ENCODE measurements at regions not wholly inside any gene's neighbourhood (a gene's known extent, or its start where the extent isn't known, plus 50 kb on each side); places are given as distances from the start of the nearest gene placed in this dataset.

DNA sequence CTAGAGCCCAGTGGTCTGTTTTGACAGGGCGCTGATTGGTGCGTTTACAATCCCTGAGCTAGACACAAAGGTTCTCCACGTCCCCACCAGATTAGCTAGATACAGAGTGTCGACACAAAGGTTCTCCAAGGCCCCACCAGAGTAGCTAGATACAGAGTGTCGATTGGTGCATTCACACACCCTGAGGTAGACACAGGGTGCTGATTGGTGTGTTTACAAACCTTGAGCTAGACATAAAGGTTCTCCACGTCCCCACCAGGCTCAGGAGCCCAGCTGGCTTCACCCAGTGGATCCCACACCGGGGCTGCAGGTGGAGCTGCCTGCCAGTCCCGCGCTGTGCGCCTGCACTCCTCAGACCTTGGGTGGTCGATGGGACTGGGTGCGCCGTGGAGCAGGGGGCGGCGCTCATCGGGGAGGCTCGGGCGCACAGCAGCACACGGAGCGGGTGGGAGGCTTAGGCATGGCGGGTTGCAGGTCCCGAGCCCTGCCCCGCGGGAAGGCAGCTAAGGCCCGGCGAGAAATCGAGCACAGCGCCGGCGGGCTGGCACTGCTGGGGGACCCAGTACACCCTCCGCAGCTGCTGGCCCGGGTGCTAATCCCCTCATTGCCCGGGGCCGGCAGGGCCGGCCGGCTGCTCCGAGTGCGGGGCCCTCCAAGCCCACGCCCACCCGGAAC is 122.0 kb upstream of the ANKH start:
- intact Hi-C loops (cut with micrococcal nuclease): loop anchor here (1.0 to 2.0 kb wide), 3 partner anchors 123 to 287 kb away; partner anchors contain the start of gene ANKH

DNA sequence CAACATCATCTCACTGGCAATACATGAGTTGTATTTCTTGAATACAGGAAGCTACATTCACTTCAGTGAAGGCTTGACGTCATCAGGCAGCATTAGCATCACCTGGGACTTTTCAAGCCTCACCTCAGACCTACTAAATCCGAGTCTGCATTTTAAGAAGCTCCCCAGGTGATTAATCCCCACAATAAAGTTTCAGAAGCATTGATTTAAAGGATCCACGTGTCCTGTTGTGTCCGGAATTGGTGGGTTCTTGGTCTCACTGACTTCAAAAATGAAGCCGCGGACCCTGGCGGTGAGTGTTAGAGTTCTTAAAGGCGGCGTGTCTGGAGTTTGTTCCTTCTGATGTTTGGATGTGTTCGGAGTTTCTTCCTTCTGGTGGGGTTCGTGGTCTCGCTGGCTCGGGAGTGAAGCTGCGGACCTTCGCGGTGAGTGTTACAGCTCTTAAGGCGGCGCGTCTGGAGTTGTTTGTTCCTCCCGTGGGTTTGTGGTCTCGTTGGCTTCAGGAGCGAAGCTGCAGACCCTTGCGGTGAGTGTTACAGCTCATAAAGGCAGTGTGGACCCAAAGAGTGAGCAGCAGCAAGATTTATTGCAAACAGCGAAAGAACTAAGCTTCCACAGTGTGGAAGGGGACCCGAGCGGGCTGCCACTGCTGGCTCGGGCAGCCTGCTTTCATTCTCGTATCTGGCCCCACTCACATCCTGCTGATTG is 121.3 kb upstream of the ANKH start:
- intact Hi-C loops (cut with micrococcal nuclease): loop anchor here (1.0 to 2.0 kb wide), 4 partner anchors 122 to 287 kb away; partner anchors contain the start of gene ANKH

DNA sequence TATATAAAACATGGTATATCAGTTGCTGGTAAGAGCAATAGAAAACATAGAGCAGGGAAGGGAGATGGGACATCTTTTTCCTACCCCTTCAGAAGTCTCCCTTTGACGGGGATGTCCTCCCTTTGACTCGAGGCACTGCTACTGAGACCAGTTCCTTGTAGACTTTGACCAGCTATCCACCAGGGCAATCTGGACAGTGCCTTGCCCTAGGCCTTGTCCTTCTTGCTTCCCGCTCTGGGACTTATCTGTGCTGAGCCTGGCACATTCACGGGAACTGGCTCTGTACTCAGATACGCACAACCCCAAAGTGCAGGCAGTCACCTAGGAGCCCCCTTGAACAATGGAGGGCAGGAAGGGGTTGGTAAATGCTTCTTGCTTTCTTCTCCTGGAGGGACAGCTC is 116.6 kb upstream of the ANKH start:
- intact Hi-C loops (cut with micrococcal nuclease): no loop called here

DNA sequence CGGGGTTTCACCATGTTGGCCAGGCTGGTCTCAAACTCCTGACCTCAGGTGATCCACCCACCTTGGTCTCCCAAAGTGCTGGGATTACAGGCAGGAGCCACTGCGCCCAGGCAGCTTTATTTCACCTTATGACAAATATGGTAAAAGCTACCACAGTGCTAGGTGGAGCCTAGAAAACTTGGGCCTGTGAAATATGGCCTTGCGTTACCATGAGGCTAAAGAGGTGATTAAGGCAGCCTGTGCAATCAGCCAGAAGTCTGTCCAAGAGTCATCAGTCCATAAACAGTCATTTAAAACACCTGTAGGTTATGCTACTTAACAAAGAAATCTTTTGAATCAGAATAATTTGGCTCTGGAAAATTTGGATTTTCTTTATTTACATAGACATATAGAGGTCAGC is 114.8 kb upstream of the ANKH start:
- intact Hi-C loops (cut with micrococcal nuclease): no loop called here

DNA sequence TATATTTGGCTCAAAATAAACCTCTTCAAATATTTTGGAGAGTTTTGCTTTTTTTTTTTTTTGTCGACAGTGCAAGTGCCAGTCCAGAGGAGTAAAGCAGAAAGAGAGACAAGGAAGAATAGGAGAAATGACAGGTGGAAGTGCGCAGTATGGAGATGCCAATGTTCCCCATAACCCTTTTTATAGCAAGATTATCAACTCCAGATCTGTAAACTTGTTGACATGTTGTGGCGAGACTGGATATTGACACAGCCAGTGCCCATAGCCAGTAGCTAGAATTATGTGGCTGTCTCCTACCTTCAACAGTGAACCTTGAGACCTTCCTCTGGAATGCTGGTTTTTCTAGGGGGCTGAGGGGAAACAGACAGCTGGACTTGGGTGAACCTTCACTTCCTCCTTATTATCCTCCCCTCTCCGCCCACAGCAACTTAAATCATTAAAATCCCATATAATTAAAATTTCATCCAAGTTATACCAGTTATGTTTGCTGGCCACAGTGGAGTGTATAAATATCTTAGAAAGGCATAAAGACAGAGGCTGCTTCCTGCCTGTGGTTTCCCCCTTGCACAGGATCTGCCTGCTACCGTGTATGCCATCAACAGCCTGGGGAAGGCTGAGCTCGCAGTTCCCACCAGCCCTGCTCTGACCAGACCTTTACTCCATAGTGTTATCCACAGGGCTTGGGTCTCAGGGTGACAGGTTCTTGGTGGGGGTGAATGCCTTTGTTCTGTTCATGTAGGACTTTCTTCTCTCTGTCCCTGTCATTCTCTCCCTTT is 112.3 kb upstream of the ANKH start:
- intact Hi-C loops (cut with micrococcal nuclease): no loop called here

DNA sequence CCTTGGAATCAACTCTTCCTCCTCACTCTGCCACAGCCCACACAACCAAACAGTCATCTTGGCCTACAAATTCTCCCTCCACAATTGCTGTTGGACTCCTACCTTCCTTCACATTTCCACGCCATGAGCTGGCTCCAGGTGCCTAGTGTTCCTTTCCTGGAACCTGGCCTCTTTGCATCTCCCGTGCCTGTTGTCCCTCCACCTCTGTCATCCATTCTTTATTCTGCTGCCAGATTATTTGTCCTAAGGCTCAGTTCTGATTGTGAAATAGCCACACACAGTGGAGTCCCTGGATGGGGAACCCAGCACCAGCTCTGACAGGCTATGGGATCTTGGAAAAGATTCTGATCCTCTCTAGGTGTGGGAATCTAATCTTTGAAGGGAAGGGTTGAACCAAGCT is 109.1 kb upstream of the ANKH start:
- intact Hi-C loops (cut with micrococcal nuclease): no loop called here

DNA sequence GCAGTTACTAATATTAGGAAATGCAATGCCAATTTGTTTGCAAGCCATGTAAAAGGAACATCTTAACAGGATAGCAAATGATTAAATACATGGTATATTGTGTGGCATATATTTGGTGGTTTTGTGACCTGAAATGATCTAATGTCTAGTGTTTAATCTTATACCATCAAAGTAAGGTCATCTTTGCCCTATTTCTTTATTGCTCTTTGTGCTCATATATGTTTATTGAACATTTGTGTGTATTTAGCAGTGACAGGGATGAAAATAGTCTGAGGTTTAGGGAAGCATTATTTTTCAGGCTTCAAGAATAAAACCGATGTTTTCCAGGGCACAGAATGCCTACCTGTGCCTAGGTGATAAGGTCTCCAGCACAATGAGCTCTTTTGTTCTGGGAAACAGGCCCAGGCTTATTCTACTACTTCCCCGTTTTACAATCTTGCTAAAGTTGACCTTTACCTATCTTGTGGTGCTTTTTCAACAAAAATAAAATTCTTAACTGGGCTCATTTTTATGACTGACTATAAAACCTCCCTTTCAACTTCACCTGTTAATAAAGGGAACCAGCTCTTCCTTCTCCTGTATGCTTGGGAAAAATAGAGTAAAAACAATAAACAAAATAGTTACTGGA is 105.6 kb upstream of the ANKH start:
- intact Hi-C loops (cut with micrococcal nuclease): no loop called here

DNA sequence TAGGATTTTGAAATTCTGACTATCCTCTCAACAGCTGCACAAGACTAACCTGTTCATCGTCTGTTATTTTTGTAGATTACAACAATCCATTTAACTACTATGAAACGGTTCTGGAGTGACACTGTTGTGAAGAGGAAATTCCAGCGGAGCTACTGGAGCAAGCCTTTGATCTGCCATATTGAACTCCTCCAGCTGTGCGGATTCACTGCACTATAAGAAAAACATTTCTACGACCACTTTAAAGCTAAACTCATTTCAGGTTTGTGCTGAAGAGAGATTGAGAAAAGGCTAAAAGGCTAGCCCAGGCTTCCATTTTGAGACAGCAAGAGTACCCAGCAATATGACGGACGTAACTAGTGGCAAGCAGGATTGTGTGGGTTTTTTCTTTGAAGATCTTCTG is 104.9 kb upstream of the ANKH start:
- intact Hi-C loops (cut with micrococcal nuclease): no loop called here

DNA sequence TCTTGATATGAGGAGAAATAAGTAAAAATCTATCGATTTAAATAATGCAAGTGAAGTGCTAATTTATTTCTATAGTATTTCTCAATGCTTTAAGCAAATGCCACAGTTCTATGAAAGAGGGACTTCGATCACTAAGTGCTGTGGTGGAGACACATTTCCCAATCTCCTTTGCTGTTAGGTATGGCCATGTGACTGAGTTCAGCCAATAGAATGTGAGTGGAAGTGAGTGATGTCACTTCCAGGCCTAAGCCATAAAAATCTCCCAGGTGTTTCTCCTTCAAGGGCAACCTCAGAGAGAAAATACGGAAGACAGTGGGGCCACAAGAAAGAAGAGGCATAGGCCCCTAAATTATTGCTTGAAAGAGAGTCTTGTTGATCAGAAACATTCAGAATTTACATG is 100.3 kb upstream of the ANKH start:
- intact Hi-C loops (cut with micrococcal nuclease): no loop called here

DNA sequence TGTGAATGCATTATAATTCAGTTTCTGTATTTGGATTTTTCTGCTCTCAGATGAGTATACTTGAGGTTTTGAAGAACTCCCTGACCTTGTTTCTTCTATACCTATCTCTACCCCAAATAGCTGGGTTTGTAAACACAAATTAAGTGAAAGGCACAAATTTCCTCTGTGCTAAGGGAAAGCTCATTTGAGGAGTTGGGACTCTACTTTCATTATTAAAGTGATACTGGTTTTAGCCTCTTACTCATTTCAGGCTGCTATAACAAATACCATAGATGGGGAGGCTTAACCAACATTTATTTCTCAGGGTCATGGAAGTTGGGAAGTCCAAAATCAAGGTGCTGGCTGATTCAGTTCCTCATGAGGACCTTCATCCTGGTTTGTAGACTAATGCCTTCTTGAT is 97.2 kb upstream of the ANKH start:
- intact Hi-C loops (cut with micrococcal nuclease): no loop called here

DNA sequence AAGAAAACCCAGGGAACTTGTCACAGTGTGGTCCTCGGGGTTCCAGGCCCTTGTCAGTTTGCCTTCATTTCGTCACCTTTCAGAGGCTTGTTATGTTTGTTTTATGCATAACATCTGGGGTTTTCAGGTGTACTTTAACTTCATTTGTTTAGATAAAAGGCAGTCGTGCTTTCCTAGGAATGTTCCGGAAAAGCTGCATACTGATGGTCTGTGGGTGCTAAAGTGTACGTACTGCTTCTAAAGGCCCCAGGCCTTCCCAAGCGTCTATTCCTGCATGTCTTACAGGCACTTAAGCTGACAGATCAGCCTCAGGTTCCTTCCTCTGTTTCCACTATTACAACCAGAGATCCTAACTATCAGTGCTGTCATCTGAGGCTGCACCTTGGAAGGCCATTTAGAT is 95.6 kb upstream of the ANKH start:
- intact Hi-C loops (cut with micrococcal nuclease): no loop called here

DNA sequence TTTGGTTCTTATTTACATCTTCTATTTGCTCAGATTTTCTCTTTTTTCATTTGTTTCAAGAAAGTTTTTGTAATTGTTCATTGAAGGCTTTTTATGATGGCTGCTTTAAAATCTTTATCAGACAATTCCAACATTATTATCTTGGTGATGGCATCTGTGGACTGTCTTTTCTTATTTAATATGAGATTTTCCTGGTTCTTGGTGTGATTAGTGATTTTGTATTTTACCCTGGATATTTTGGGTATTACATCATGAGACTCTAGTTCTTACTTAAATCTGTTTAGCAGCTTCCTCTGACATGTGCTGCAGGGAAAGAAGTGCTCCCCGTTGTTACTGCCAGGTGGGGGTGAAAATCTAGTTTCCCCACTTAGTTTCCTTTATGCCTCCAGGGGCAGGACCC is 94.2 kb upstream of the ANKH start:
- intact Hi-C loops (cut with micrococcal nuclease): no loop called here

DNA sequence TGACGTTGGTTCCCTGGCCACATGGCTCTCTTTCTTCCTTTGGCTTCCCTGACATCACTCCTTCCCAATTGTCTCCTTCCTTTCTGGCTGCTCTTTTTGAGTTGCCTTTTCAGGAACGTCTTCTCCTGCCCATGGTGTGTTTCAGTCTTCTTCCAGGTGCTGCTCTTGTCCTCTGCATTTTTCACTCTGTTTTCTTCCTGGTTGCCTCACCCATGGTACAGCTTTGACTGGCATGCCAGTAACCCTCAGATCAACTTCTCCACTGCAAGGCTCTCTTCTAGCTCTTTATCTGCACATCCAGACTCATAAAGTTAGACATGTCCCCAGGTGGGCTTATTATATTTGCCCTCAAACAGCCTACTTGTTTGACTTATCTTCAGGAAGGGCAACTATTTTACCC is 91.0 kb upstream of the ANKH start:
- intact Hi-C loops (cut with micrococcal nuclease): no loop called here

DNA sequence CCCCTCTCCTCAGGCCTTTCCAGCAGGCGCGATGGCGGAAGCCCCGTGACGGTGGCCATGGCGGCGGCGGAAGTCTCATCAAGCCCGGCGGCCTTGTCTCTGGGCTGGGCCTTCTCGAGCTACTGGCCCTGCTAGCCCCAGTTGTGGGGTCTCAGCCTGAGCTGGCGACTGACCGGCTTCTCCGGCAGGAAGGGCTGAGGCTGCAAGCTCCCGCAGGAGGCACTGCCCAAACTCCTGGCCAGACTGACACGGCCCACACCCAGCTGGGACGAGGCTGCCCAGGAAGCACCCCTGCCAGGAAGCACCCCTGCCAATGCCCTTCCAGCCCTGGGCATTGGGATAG is 88.5 kb upstream of the ANKH start:
- intact Hi-C loops (cut with micrococcal nuclease): no loop called here

DNA sequence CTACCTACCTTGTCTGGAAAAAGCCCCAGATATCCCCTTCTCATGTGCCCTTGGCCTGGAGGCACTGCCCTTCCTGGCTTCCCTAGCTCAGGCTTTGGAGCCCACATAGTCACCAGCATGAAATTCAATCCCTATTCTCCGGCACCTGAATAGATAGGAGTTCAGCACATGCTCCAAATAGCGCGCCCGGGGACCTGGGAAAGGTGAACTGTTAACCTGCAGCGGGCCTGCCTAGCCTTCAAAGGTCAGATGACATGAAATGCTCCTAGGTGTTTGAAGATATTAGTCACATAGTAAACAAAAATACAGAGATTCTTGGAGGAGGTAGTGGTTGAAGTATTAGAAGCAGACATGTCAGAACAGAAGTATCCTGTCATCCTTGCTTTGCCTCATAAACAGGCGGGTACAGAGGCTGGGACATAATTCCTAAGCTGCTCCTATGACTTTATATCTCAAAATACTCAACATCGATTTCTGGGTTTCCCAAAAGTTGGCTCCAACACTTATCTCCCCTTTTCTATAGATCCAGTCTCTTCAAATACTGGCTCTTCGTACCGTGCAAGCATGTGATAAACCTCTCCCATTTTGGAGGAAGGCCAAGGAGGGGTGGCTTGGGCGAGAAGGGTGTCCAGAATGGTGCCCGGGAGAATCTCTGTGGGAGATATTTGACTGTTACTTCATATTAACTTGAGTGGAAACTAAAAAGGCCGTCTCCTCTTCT is 88.0 kb upstream of the ANKH start:
- intact Hi-C loops (cut with micrococcal nuclease): no loop called here

DNA sequence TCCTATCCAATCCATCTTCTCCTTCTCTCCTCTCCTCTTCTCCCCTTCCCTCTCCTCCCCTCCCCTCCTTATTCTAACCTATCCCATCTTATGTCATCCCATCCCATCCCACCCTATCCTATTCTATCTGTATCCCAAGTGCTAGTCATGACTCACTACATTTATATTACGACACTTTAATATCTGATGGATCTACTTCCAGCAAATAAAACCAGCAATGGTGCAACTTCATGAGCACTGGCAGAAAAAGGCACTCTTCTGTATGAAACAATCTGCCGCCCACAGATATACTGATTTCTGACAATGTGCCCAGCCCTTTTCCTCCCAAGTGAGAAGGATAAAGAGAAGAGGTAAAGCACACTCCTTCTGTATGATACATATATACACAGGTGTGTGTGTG is 86.6 kb upstream of the ANKH start:
- intact Hi-C loops (cut with micrococcal nuclease): no loop called here

DNA sequence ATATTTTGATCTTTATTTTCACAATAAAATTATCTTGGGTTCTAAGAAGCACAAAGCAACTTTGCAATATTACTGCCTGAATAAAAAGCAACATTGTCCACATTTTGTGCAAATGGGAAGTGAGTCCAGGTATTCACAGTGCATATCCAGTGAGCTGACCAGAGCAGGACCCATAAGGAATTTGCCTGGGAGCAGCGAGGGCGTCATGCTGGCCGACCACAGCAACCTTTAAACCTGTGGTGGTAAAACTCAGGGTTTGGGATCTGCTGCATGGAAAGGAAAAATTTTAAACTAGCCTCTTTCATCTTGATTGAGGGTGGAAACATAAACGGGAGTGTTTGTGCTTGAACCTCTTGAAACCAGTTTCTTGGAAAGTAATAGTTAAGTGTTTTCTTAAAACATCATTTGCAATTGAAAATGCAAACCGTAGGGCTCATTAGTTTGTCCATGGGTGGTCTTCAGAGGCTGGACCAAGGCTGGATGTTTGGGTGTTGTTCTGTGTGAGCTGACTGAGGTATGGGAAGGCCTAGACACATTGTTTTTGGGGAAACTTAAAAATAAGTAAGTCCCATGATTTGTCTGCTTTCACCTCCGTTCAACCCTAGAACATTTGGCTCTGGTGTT is 85.0 kb upstream of the ANKH start:
- intact Hi-C loops (cut with micrococcal nuclease): loop anchor here (1.0 kb wide), 1 partner anchor 47 kb away; no protein-coding TSS in a partner anchor

DNA sequence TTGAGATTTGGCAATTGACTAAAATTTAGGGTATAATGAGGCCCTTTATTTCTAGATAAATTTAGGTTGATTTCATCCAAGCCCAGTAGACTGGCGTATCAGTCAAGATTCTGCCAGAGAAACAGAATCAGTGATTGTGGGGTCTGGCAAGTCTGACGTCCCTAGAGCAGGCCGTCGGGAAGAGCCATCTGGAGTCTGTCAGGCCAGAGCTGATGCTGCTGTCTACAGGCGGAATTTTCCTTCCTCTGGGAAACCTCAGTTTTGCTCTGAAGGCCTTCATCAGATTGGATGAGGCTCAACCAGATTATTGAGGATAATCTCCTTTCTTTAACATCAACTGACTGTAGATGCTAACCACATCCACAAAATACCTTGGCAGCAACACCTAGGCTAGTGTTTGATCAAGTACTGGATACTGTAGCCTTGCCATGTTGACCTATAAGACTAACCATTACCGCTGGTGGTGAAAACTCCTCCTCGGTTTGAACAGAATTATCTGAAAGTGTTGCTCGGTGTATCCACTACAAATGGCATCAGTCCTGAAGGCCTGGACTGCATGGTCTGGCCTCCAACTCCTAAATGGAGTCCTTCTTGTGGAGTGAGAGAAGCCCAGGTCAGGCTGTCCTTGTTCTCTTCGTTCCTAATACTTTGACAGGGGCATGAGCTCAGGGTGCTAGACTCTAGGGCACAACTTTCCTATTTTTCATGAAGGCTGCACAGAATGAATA is 83.2 kb upstream of the ANKH start:
- intact Hi-C loops (cut with micrococcal nuclease): no loop called here

DNA sequence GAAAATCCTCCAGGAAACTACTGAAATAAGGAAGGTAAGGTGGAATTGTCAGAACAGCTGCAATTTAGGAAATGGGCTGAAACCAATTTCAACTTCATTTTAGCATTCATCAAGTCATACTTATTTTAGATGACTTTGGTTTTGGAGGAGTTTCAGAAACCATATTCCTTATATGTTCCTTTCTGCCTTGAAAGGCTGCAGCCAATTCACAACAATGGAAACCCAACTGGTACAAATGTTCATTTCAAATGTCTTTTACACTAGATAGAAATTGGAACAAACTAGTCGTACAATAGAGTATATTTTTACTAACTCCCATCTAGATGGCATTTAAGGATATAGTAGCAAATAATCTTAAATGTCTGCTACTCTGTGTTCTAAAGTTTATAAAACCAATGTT is 82.6 kb upstream of the ANKH start:
- intact Hi-C loops (cut with micrococcal nuclease): no loop called here

DNA sequence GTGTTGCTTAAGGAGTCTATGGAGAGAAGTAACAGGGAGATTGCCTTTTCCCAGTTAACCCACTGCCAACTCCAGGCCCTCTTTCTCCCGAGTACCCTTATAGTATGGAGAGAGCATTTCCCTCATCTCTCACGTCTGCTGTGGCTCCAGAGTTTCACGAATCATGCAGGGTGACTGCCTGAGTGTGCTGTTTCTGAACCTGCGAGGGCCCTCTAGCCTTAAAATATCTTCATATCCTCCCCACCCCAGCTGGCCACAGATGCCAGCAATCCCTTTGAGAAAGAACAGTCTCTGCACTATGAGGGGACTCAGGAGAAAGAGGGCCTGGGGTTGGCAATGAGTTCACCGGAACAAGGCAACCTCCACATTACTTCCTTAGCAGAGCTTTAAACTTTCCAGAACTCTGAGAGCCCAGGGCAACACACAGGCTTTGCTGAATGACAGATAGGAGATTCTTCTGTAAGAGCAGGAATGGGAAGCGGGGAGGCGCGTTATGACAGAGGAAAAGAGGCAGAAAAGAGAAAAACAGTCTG is 81.6 kb upstream of the ANKH start:
- intact Hi-C loops (cut with micrococcal nuclease): no loop called here

Data from T-helper 2 cell treated with Interferon-gamma antibody and Interleukin-4, amounts not matched to agents 100 ng/mL and 5 ng/mL, for 36 hours (primary cell).